ENCODE measurements at regions not wholly inside any gene's neighbourhood (a gene's known extent, or its start where the extent isn't known, plus 50 kb on each side); places are given as distances from the start of the nearest gene placed in this dataset.

- DNase-seq: no peak
Observed at GRCh38 chr18:10035281-10035991, 121.6 kb downstream of the VAPA start.

GRCh38 chr18:10036479-10036878 lies 122.7 kb downstream of the VAPA start:
- no peak for DNase-seq

- no peak for DNase-seq
Observed at GRCh38 chr18:10037181-10037580, 123.4 kb downstream of the VAPA start.

DNA sequence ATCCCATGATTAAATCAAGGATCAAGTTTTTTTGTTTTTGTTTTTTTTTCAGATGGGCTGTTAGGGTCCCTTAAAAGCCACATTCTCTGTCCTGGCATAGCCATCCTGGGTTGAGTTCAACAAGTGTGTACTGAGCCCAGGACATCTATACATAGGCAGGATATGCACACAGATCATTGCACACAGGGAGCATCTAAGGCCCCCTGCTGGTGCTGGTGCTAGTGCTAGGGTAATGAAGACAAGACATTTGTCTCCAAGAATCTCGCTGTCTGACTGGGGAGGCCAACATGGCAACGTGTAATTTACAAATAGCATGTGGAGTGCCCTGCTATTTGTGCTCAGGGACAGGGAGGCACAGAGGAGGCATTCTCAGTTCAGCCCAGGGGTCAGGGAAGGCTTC lies 124.5 kb downstream of the VAPA start:
- no peak for DNase-seq

DNA sequence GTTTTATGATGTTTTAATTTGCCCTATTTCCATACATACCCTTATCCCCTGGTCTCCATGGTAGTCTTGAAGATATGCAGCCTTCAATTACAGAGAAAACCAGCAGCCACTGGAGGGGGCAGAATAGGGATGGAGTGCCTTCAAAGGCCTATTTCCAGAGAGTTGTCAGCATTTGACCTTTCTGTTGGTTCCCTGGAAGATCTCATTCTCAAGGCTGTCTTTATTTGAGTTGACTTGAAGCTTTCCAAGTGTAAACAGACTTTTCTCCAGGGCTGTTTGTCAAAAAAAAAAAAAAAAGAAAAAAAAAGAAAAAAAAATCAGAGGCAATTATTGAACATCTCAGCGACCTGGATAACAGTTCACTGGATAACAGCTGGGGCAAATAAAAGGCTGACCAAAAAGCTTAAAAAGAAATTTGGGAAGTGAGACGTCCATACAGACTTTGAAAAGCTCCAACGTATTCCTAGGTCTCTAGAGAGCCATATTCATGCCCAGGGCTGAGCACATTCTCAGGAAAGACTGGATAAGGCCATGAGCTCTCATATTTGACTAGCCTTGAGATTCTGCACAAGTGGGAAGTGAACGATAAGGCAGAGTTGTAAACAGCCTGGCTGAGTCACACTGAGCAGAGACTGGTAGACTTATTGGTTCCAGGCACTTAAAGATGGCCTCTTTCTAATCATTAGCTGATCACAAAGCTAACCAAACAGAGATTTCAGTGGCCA lies 126.6 kb downstream of the VAPA start:
- no peak for DNase-seq

GRCh38 chr18:10041180-10041579 lies 127.4 kb downstream of the VAPA start:
- DNase-seq: no peak

GRCh38 chr18:10042492-10042891 lies 128.7 kb downstream of the VAPA start:
- no peak for DNase-seq

DNA sequence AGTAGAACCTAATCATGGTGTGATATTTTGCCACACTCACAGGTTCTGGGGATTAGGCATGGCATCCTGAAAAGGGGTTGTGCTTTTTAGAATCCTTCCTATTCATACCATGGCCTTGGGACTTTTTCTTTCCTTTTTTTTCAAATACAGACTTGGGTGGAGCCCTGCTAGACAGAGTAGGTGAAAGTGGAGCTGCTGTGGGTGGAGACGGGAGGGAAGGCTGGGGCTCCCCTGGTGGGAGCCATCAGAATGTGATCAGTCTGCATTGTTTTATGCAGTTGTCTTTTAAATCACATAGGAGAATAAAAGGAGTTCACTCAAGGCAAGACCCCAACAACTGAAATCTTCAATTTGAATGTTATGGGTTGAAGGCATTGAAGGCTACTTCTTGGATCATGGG lies 130.2 kb downstream of the VAPA start:
- DNase-seq: no peak

- no peak for DNase-seq
Observed at GRCh38 chr18:10045296-10045891, 131.6 kb downstream of the VAPA start.

- no peak for DNase-seq
Observed at GRCh38 chr18:10046178-10046807, 132.5 kb downstream of the VAPA start.

DNA sequence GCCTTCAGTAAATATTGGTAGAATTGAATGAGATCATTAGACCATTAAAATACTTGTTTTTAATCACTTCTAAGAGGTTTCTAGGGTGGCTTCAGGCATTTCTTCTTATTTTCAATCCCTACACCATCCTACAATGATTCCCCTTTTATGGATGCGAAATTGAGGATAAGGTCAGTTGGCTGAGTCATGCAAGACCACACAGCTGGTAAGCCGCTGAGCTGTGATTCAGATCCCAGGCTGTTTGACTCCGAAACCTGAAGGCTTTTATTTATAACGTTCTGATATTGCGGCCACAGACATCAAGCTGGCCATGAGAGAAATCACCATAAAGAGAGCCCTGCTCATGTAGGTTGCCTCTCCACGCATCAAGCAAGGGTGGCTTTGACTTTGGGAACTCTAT lies 133.4 kb downstream of the VAPA start:
- DNase-seq: no peak

DNA sequence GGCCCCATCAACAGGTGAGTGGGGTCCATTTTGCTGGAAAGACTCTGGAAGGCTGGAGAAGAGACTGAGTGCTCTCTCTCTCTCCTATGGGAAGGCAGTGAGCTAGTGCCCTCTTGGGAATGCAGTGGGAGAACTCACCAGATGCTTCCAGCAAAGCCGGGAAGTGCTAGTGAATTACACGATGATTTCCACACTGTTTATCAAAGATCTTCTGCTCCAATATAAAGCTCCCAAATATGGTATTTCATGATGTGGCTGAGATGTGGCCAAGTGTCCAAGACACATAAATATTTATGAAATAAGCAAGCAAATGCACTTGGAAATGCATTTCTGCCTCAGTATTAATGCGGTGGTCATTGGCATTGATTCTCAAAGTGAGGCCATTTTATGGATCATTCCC lies 135.9 kb downstream of the VAPA start:
- DNase-seq: no peak

GRCh38 chr18:10050956-10051355 lies 137.1 kb downstream of the VAPA start:
- DNase-seq: no peak

DNA sequence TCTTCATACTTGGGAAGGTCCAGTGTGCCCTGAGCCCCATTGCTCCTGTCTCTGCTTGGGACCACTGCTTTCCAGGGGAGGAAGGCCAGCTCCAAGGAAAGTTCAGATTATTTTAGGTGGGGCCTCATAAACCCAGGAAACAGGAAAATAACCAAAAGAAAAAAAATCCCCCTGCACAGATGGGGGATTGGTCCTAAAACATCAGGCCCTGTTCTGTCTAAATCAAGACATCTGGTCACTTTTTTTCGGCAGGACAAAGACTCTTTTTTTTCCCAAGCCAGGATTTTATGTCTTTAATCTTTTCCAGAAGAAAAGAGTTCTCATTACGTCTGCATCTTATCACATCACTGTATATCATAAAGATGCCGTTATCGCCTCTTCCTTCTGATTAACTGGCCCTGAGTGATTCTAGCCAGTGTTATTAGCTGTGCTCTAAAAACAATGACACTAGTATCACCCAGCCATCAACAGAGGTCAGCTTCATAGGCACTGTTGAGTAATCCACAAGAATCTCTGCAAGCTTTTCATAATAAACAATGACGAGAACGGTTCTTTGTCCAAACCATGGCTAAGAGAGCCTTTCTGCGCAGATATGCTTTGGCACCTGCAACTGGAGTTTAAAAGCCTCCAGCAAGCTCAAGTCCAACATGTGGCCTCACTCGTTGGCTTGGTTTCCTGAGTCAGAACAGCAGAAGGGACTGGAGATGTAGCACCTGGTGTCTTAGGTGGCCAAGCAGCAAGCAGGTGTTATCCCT lies 138.2 kb downstream of the VAPA start:
- DNase-seq: no peak

DNA sequence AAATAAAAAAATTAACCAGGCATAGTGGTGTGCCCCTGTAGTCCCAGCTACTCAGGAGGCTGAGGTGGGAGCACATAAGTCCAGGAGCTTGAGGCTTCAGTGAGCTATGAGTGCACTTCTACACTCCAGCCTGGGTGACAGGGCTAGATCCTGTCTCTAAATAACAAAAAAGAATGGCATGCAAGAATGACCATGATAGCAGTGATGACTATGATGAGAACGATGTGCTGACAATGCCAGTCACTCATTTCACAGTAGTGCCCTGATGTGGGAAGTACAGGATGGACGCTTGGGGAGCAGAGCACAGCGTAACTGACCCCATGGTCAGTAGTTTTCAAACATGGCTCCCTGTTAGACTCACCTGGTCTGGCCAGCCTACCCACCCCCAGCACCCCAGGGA lies 139.1 kb downstream of the VAPA start:
- no peak for DNase-seq

DNA sequence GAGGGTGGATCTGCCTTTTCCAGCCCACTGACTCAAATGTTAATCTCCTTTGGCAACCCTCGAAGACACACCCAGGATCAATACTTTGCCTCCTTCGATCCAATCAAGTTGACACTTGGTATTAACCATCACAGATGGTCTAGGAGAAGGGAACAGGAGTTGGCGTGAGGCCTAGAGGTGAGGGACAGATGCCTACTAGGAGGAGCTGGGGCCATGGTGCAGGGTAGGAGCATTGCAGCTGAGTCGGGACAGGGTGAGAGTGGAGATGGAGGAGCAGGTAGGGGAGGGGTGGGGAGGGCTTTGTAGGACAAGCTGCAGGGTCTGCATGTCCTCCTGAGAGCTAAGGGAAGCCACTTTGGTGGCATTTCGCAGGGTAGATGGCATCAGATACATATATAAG lies 140.0 kb downstream of the VAPA start:
- no peak for DNase-seq

DNA sequence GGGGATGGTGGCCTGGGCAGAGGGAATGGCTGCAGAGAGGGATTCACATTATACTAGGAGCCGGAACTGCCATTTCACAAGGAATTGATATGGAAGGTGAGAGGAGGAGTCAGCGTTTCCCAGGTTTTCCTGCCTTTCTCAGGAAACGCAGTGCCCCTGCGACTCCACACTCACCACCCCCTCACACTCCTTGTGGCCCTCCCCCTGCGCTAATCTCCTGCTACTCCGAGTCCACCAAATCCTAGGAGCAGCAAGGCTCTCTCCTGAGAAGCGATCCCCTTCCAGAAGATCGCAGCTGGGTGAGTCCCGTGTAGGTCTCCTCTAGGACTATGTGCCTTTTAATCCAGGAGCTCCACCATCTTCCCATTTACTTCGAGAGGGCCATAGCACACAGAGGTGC lies 140.6 kb downstream of the VAPA start:
- no peak for DNase-seq

GRCh38 chr18:10055125-10055750 lies 141.4 kb downstream of the VAPA start:
- no peak for DNase-seq

- no peak for DNase-seq
Observed at GRCh38 chr18:10056506-10056905, 142.7 kb downstream of the VAPA start.

GRCh38 chr18:10057401-10057893 lies 143.6 kb downstream of the VAPA start:
- no peak for DNase-seq

GRCh38 chr18:10057894-10058791 lies 144.3 kb downstream of the VAPA start:
- no peak for DNase-seq

Data from activated CD4-positive, alpha-beta T cell treated with anti-CD3 and anti-CD28 coated beads for 48 hours (primary cell).